CD8-positive, alpha-beta memory T cell (primary cell): ENCODE measurements at regions not wholly inside any gene's neighbourhood (a gene's known extent, or its start where the extent isn't known, plus 50 kb on each side); places are given as distances from the start of the nearest gene placed in this dataset.

ENCODE experiments used
- CTCF ChIA-PET: fragments of 350-600 bp; sonication (Branson Sonifier 250); formaldehyde crosslinking; loops from one replicate; lab custom pipeline; 2021; ENCODE audit warnings: antibody characterized with exemption; lab: Charles Lee
- POLR2A ChIA-PET: fragments of 350-600 bp; sonication (Branson Sonifier 250); formaldehyde crosslinking; loops from one replicate; lab custom pipeline; 2021; ENCODE audit warnings: antibody characterized with exemption; lab: Charles Lee
- DNase-seq, 5 donors: peaks; one replicate each; pipeline versions ENCODE4 v3.0.0 to v3.0.0-alpha.2; 2020 to 2022; ENCODE audit warnings: mixed read lengths in 1 of 5
- H3K27ac ChIP-seq: one replicate; pipeline ENCODE4 v1.7.0; 2013; ENCODE audit warnings: low read depth, mild to moderate bottlenecking, low read length, moderate library complexity
- H3K27me3 ChIP-seq: 2 replicates; pipeline ENCODE4 v1.7.0; 2013; ENCODE audit warnings: low read length, mild to moderate bottlenecking; ENCODE audit not compliant: insufficient read depth, poor library complexity, severe bottlenecking
- H3K36me3 ChIP-seq: 2 replicates; pipeline ENCODE4 v1.7.0; 2013; ENCODE audit warnings: mild to moderate bottlenecking, low read length, moderate library complexity; ENCODE audit not compliant: insufficient read depth
- H3K4me1 ChIP-seq: 2 replicates; pipeline ENCODE4 v1.7.0; 2013; ENCODE audit warnings: mild to moderate bottlenecking, low read length, moderate library complexity; ENCODE audit not compliant: insufficient read depth
- H3K4me3 ChIP-seq: 2 replicates; pipeline ENCODE4 v1.7.0; 2013; ENCODE audit warnings: mild to moderate bottlenecking, low read length
- H3K9me3 ChIP-seq: 2 replicates; pipeline ENCODE4 v1.7.0; 2013; ENCODE audit warnings: mild to moderate bottlenecking, low read length
- H3K27ac Mint-ChIP-seq, 8 donors: one replicate each; pipeline ENCODE4 v1.8.0; 2020 to 2021; ENCODE audit warnings: mixed read lengths in 8 of 8, mild to moderate bottlenecking in 6 of 8, inconsistent platforms in 3 of 8, moderate library complexity in 3 of 8
- H3K27me3 Mint-ChIP-seq, 2 donors: one replicate each; pipeline ENCODE4 v1.8.0; 2020 to 2021; ENCODE audit warnings: mixed read lengths in 2 of 2, mild to moderate bottlenecking in 1 of 2, moderate library complexity in 1 of 2
- H3K36me3 Mint-ChIP-seq, 3 donors: one replicate each; pipeline ENCODE4 v1.8.0; 2020 to 2021; ENCODE audit warnings: mixed read lengths in 3 of 3, inconsistent platforms in 1 of 3, mild to moderate bottlenecking in 1 of 3
- H3K4me1 Mint-ChIP-seq, 3 donors: one replicate each; pipeline ENCODE4 v1.8.0; 2020 to 2021; ENCODE audit warnings: mixed read lengths in 3 of 3, inconsistent platforms in 1 of 3, mild to moderate bottlenecking in 1 of 3
- H3K4me3 Mint-ChIP-seq, 7 donors: one replicate each; pipeline ENCODE4 v1.8.0; 2020 to 2021; ENCODE audit warnings: mixed read lengths in 7 of 7, mild to moderate bottlenecking in 6 of 7, moderate library complexity in 4 of 7, inconsistent platforms in 2 of 7
- H3K9me3 Mint-ChIP-seq, 5 donors: one replicate each; pipeline ENCODE4 v1.8.0; 2020 to 2022; ENCODE audit warnings: mixed read lengths in 5 of 5, mild to moderate bottlenecking in 3 of 5, moderate library complexity in 2 of 5, inconsistent platforms in 1 of 5

DNA sequence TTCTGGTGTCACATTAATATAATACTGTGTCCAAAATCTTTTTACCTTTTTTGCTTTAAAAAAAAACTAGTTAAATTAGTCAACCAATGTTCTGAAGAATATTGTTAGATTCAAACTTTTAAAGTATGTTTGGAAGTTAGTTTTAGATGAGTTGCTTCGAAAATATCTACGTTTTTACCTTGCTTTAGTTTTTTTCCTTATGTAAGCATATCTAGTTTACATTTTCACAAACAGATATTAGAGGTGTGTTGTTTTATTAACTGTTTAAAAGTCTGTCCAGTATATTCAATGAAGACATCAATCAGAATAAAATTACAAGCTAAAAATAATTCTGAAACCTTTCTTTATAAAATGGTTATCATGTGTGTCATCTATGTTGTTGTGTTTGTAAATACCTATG lies 375.0 kb upstream of the BTBD3 start:
- Histone ChIP-seq H3K27ac (no peak overlapping the region), H3K27me3 (no peaks in the 10 kb centered on the region), H3K4me1 (no peaks in the 10 kb centered on the region), H3K4me3 (no peak overlapping the region), H3K9me3 (no peaks in the 10 kb centered on the region), H3K36me3 (no peaks in the 10 kb centered on the region)
- no peaks in the 10 kb centered on the region for H3K27me3 Mint-ChIP-seq
- H3K9me3 Mint-ChIP-seq = no peaks in the 10 kb centered on the region
- no peak overlapping the region for H3K4me3 Mint-ChIP-seq
- DNase-seq = no peak
- H3K4me1 Mint-ChIP-seq = no peaks in the 10 kb centered on the region
- no peak overlapping the region for H3K27ac Mint-ChIP-seq
- no peaks in the 10 kb centered on the region for H3K36me3 Mint-ChIP-seq
- CTCF ChIA-PET = no interaction called here
- POLR2A ChIA-PET = interaction anchor here (0.6 kb wide), 1 partner anchor 124 kb away, joined by 3 read pairs; no protein-coding TSS in a partner anchor

DNA sequence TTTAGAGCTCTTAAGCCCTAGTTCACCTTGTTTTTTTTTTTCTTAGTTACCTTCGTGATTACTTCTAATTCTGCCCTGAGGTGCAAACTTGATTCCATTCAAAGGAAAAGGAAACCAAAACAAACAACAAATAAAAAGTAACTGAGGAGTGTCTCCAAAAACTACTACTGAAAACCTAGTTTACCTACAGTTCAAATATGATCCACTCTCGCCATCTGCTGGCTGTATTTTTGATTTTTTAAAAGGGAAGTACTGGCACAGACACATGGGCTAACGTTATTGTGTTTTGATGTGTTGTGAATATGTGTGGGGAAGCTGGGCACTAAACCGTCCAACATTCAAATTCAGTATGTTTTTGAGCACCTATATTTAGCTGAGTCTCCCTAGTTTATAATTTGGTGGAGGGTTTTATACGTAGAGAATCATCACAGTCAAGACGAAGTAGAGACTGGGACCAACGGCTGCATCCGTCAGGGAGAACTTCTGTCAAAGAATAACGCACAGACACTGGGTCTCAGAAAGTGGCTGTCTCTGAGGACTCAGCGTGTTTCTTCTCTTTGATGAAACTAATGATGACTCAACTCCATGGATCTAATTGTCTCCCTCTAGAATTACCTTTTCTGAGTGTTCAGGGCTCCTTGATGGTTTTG lies 373.5 kb upstream of the BTBD3 start:
- peaks cover 0 to 5% (median 3%) of the 10 kb centered on the region in 5 donors for H3K9me3 Mint-ChIP-seq
- Histone ChIP-seq H3K4me3 (no peak overlapping the region), H3K27ac (no peak overlapping the region), H3K27me3 (no peaks in the 10 kb centered on the region), H3K9me3 (no peaks in the 10 kb centered on the region), H3K36me3 (no peaks in the 10 kb centered on the region), H3K4me1 (no peaks in the 10 kb centered on the region)
- ChIA-PET CTCF (no interaction called here), POLR2A (no interaction called here)
- no peak for DNase-seq
- no peaks in the 10 kb centered on the region for H3K36me3 Mint-ChIP-seq
- H3K4me3 Mint-ChIP-seq = no peak overlapping the region
- no peak overlapping the region for H3K27ac Mint-ChIP-seq
- no peaks in the 10 kb centered on the region for H3K4me1 Mint-ChIP-seq
- H3K27me3 Mint-ChIP-seq = no peaks in the 10 kb centered on the region

DNA sequence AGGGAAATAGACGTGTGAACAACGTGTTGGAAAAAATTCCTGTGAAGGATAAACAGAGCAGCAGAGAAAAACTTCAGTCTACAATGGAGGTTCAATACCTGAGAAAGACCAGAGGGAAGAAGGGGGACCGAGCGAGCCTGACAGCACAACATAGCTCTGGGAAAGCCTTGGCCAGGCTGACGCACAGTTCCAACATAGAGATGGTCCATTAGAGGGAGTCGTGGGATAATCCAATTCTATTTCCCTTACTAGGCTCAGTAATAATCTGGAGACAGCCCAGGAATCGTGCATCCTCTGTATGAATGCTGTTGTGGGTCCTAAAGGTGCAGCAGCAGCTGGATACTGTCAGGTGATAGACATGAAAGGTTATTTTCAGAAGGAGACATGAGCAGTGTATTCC lies 370.8 kb upstream of the BTBD3 start:
- Histone ChIP-seq H3K36me3 (no peaks in the 10 kb centered on the region), H3K27me3 (no peaks in the 10 kb centered on the region), H3K27ac (no peak overlapping the region), H3K9me3 (no peaks in the 10 kb centered on the region), H3K4me3 (no peak overlapping the region), H3K4me1 (no peaks in the 10 kb centered on the region)
- Mint-ChIP-seq H3K9me3 (peaks cover 3 to 13% (median 4%) of the 10 kb centered on the region in 5 donors), H3K4me3 (peak overlapping the region in 1 of 7 donors; percentile 46), H3K36me3 (peaks cover 0 to 2% (median 0%) of the 10 kb centered on the region in 3 donors), H3K27me3 (no peaks in the 10 kb centered on the region), H3K4me1 (no peaks in the 10 kb centered on the region), H3K27ac (no peak overlapping the region)
- ChIA-PET CTCF (no interaction called here), POLR2A (no interaction called here)
- DNase-seq = no peak

DNA sequence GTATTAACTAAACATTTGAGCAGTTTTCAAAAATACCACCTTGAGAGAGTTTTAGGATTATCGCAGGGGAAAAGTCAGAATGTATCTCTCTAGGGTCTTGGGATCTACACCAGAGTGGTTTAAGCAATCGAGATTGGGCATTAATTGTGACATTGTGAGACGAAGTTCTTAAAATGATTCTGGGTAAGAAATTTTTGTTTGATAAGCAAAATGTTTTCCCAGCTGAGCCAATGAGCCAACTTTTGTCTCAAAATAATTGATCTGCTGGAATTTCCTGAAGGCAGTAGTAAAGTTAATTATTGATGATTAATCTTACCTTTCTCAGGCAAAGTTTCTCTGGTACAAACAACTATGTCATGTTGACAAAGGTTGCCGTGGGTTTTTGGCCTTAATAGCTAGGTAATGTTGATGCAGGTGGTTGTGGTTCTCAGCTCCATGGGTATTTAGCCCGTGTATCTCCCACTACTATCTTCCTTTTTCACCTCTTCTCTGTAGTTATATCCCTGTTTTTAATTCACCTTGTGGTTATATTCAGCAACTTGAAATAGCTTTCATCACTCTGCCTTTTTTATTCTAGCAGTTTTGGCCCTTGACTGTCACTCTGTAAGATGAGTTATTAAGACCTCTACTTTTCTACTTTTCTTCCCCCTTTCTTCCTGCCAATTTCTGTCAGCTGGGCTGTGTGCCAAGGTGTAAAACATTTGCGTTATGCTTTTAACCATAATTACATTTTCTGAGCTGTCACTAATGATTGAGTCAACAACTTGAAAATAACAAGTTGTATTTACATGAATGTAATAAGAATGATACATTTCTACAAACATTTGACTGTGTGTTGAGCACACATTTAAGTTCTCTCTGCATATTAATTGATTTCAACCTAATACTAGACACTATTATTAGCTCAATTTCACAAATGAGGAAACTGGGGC lies 368.3 kb upstream of the BTBD3 start:
- H3K9me3 Mint-ChIP-seq = peaks cover 4 to 15% (median 6%) of the 10 kb centered on the region in 5 donors
- ChIA-PET POLR2A (no interaction called here), CTCF (no interaction called here)
- H3K36me3 Mint-ChIP-seq = peaks cover 0 to 2% (median 0%) of the 10 kb centered on the region in 3 donors
- no peaks in the 10 kb centered on the region for H3K4me1 Mint-ChIP-seq
- H3K27me3 ChIP-seq = no peaks in the 10 kb centered on the region
- H3K4me1 ChIP-seq = no peaks in the 10 kb centered on the region
- H3K27ac ChIP-seq = no peak overlapping the region
- no peaks in the 10 kb centered on the region for H3K36me3 ChIP-seq
- no peaks in the 10 kb centered on the region for H3K9me3 ChIP-seq
- DNase-seq = no peak
- H3K27me3 Mint-ChIP-seq = no peaks in the 10 kb centered on the region
- no peak overlapping the region for H3K4me3 Mint-ChIP-seq
- no peak overlapping the region for H3K4me3 ChIP-seq
- no peak overlapping the region for H3K27ac Mint-ChIP-seq

DNA sequence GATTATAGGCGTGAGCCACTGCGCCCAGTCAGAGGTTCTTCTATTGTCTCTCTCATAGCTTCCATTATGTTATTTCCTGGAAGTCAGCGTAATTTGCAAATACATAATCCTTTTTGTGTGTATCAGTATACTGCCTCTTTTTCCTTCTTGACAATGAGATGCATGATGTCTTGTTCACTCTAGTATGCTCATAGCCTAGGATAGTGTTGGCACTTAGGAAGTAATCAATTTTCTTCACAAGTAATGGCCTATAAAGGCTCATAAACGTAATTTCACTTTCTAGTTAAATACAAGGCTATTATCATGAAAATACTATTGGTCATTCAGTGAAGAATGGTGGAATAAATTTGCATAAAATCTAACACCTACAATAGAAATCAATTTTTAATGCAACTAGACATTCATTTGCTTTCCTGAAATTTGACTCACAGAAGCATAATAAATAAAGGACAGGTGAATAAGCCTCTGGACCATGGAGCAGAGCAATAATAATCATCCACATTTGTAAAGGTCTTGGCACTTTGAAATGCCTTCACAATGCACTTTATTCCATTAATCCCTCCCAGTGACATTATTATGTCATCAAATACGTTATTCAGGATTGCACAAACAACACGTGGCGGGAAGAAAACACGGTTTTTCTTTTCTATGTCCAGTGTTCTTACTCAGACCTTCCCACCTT lies 366.9 kb upstream of the BTBD3 start:
- no peaks in the 10 kb centered on the region for H3K36me3 ChIP-seq
- H3K4me3 ChIP-seq = no peak overlapping the region
- Mint-ChIP-seq H3K27ac (no peak overlapping the region), H3K27me3 (no peaks in the 10 kb centered on the region), H3K4me1 (no peaks in the 10 kb centered on the region), H3K36me3 (peaks cover 0 to 2% (median 0%) of the 10 kb centered on the region in 3 donors), H3K9me3 (peaks cover 4 to 15% (median 6%) of the 10 kb centered on the region in 5 donors), H3K4me3 (no peak overlapping the region)
- H3K9me3 ChIP-seq = no peaks in the 10 kb centered on the region
- ChIA-PET CTCF (no interaction called here), POLR2A (no interaction called here)
- H3K27ac ChIP-seq = no peak overlapping the region
- no peaks in the 10 kb centered on the region for H3K27me3 ChIP-seq
- no peaks in the 10 kb centered on the region for H3K4me1 ChIP-seq
- no peak for DNase-seq

DNA sequence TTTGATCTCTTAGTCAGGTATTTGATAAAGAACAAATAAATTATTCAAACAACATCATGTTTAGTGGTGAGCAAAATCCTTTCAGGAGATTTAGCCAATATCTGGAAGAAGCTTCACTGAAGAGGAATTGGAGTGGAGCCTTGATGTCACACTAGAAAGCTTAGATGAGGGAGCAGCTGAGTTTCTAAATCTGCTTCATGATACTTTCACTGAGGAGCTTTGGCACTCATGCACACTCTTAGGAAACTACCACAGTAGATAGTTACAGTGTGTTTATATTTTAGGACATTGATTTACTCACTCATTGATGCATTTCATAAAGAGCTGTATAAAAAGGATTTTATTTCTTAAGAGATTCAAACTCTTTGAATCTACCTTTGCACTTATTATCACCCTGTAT lies 366.2 kb upstream of the BTBD3 start:
- no peak for DNase-seq
- Mint-ChIP-seq H3K36me3 (peaks cover 0 to 2% (median 0%) of the 10 kb centered on the region in 3 donors), H3K4me1 (no peaks in the 10 kb centered on the region), H3K4me3 (no peak overlapping the region), H3K27me3 (no peaks in the 10 kb centered on the region), H3K27ac (no peak overlapping the region), H3K9me3 (peaks cover 4 to 15% (median 6%) of the 10 kb centered on the region in 5 donors)
- H3K4me1 ChIP-seq = no peaks in the 10 kb centered on the region
- H3K36me3 ChIP-seq = no peaks in the 10 kb centered on the region
- no peaks in the 10 kb centered on the region for H3K27me3 ChIP-seq
- POLR2A ChIA-PET = no interaction called here
- no peak overlapping the region for H3K4me3 ChIP-seq
- no peaks in the 10 kb centered on the region for H3K9me3 ChIP-seq
- H3K27ac ChIP-seq = no peak overlapping the region
- CTCF ChIA-PET = no interaction called here

DNA sequence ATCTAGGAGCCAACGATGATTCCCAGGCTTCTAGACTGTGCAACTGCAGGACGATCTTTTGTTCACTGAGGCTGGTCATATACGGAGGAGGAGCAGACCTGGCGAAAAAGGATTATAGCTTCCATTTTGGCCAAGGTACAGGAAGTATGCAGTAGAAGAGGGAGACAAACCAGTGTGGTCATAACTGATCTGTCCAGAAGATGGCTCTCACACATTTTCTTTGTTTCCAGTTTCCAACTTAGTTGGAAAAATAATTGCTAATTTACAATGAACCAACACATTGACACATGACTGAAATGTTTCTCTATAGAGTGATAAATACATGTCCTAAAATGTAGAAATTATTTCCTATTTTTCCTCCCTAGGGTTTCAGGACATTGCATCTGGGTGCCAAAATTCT lies 364.1 kb upstream of the BTBD3 start:
- Histone ChIP-seq H3K4me3 (no peak overlapping the region), H3K36me3 (no peaks in the 10 kb centered on the region), H3K27me3 (no peaks in the 10 kb centered on the region), H3K4me1 (no peaks in the 10 kb centered on the region), H3K9me3 (no peaks in the 10 kb centered on the region), H3K27ac (no peak overlapping the region)
- H3K4me1 Mint-ChIP-seq = no peaks in the 10 kb centered on the region
- ChIA-PET CTCF (no interaction called here), POLR2A (no interaction called here)
- DNase-seq = no peak
- peaks cover 0 to 2% (median 0%) of the 10 kb centered on the region in 3 donors for H3K36me3 Mint-ChIP-seq
- no peak overlapping the region for H3K27ac Mint-ChIP-seq
- peaks cover 4 to 15% (median 6%) of the 10 kb centered on the region in 5 donors for H3K9me3 Mint-ChIP-seq
- no peak overlapping the region for H3K4me3 Mint-ChIP-seq
- no peaks in the 10 kb centered on the region for H3K27me3 Mint-ChIP-seq

DNA sequence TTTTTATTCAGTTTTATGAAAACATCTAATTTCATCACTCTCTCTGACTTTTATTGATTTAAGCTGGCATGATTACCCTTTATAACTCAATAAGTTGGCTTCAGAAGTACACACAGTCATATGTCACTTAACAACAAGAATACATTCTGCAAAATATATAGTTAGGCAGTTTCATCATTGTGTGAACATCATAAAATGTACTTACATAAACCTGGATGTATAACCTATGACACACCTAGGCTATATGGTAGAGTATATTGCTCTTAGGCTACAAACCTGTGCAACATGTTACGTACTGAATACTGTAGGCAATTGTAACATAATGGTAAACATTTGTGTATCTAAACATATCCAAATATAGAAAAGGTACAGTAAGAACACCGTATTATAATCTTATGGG lies 362.2 kb upstream of the BTBD3 start:
- H3K9me3 Mint-ChIP-seq = peaks cover 2 to 11% (median 4%) of the 10 kb centered on the region in 5 donors
- POLR2A ChIA-PET = no interaction called here
- H3K4me1 ChIP-seq = no peaks in the 10 kb centered on the region
- H3K27ac Mint-ChIP-seq = no peak overlapping the region
- no peak for DNase-seq
- no peaks in the 10 kb centered on the region for H3K36me3 ChIP-seq
- no peaks in the 10 kb centered on the region for H3K27me3 ChIP-seq
- no peaks in the 10 kb centered on the region for H3K27me3 Mint-ChIP-seq
- H3K27ac ChIP-seq = no peak overlapping the region
- peaks cover 0 to 2% (median 0%) of the 10 kb centered on the region in 3 donors for H3K36me3 Mint-ChIP-seq
- CTCF ChIA-PET = no interaction called here
- no peaks in the 10 kb centered on the region for H3K9me3 ChIP-seq
- H3K4me1 Mint-ChIP-seq = no peaks in the 10 kb centered on the region
- no peak overlapping the region for H3K4me3 ChIP-seq
- no peak overlapping the region for H3K4me3 Mint-ChIP-seq
